ENCODE measurements at regions not wholly inside any gene's neighbourhood (a gene's known extent, or its start where the extent isn't known, plus 50 kb on each side); places are given as distances from the start of the nearest gene placed in this dataset.
A peak's percentile ranks its signal among the peaks of the same experiment; 100 is the strongest.
"Not testable (repeated sequence)": the region's sequence is repeated elsewhere in the genome, so short reads cannot be mapped to it uniquely, and the experiment has no call there.

GRCh38 chr15:75100679-75101078 lies 77.3 kb downstream of the PPCDC start:
- no peak for DNase-seq

- no peak for DNase-seq
These were observed 81.6 kb downstream of the PPCDC start for GRCh38 chr15:75104804-75105557.

DNA sequence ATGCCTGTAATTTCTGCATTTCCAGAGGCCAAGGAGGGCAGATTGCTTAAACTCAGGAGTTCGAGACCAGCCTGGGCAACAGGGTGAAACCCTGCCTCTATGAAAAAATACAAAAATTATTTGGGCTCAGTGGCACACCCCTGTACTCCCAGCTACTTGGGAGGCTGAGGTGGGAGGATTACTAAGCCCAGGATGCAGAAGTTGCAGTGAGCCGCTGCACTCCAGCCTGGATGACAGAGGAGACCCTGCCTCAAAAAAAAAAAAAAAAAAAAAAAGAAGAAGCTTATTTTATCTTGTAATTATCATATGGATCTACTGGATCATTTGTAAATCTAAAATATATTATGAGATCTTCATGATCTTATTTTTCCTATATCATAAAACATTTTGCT lies 84.1 kb downstream of the PPCDC start:
- DNase-seq: no peak

DNA sequence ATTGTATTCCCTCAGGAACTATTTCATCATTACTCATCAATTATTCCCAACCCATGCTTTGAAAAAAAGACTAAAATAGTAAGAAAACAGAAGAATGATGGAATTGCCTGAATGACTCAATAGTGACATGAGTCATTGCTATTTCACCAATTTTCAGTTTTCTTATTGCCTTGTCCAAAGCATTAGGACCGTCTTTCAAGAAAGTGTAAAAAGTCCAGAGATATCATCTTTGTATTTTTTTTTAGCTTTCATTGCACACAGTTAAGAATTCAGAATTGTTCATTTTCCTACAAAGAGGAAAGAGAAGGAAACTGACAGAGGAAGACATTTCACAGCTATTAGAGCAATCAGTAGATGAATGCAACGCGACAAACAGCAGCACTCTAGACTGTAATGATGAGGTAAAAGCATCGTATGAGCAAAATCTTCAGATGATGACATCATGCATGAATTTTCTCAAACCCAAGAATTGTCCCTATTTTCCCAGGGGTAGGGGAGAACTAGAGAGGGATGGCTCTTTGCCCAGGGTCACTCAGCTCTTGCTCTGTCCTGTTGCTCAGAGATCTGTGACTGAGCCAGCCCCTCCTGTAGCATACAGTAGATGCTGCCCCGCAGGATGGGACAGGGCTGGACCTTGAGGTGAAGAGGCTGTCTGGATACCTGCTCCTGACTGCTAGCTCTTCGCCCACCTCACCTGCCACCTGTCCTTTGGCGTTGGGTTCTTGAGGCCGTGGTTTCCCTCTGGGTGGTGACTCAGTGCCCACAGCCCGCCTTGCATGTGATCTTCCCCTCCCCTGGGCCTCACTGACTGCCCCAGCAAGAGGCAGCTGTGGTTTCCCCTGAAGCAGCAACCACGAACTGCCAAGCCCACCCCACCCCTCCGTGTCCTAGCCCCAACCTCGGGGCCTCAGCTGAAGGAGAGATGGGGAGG lies 84.8 kb downstream of the PPCDC start:
- DNase-seq: peak; percentile 69

DNA sequence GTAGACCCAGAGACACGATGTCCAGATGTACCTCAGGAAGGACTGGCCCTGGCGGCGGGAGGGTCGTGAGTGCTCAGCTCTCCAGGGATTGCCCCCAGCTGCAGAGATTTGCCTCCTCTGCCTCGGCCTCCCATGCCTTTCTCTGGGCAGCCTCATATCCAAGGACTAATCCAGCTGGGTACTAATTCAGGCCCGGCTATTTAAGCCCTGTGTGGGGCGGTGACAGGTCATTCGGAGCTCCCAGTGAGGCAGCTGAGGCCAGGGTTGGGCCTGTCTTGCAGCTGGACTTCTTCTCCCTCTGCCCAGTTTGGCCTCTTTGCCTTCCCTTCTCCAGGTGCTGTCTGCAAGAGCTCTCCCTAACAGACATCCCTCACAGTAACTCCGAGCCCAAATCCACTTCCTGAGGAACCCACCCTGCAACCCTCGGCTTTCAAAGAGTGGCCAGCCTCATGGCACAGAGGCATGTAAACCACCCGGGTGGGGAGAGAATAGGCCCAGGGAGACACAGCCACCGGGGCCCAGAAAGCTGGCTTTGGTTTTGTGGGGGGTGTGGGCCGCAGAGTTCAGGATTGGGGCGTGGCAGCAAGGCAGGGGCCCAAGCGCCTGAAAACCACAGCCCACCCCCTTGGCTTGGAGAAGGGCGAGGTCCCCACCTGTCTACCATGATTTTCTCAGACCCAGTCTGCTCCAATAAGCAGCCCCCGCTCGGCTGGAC lies 85.8 kb downstream of the PPCDC start:
- DNase-seq: no peak

GRCh38 chr15:75109736-75110130 lies 86.3 kb downstream of the PPCDC start:
- no peak for DNase-seq

DNA sequence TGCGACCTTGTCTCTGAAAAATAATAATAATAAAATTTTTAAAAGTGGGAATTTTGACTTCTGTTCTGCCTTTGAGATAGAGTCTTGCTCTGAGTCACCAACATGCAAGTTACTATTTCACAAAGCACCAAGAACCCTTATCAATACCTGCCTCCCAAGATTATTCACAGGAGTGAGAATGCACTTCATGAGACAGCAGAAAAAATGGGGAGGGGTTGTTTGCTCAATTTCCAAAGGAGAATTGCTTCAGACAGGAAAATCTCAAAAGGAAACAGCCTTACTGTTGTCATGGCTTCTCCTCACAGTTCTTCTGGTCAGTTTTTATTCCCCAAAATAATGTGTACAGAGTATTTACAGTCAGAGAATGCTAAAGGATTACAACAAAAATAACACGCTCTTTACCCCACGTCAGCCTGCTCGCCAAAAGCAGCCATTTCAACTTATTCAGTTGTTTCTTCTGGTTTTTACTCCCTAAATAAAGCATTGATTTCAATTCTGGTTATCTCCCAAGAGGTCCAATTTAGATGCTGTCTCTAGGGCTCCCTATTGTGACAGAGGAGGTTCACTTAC lies 89.0 kb downstream of the PPCDC start:
- no peak for DNase-seq

DNA sequence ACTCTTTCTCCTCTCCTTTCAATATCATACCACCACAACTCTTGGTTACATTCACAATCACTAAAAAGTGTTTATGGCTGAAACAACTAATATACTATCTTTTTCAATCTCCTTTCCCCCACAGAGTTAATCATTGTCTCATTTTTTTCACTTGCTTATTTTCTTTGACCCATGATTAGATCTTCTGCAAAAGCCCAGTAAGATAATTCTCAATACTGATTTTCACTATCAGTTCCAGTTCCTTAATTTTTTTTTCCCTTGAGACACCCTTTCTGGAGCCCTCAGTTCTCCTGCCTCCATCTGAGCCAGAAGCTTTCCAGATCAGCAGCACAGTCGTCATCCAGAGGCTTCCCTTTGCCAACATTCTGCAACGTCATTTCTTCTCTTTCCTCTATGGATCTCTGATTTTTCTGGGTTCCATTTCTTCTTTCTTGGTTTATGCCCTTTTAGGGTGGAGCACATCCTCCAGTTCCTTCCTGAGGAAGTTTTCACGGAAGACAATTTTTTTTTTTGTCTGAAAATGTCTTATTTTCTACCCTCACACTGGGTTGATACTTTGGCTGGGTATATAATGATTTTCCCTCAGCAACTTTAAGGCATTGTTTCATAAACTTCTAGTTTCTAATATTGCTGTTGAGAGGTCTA lies 88.7 kb upstream of the C15orf39 start:
- no peak for DNase-seq

- DNase-seq: no peak
These were observed 87.4 kb upstream of the C15orf39 start for GRCh38 chr15:75114327-75114726.

DNA sequence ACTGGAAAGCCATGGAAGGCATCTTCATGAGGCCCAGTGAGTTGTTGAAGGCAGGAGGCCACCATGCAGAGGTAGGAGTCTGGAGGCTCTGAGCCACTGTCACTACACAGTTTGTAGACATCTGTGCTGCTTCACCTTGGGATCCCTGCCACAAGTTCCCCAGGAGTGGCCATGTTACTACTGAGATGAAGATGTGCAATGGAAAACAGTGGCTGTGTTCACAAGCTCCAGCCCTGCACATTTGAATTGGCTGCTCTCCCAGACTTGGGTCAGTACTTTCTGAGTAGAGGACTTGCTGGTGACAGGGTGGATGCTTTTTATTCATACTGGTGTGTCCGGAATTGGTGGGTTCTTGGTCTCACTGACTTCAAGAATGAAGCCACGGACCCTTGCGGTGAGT lies 86.9 kb upstream of the C15orf39 start:
- no peak for DNase-seq

DNA sequence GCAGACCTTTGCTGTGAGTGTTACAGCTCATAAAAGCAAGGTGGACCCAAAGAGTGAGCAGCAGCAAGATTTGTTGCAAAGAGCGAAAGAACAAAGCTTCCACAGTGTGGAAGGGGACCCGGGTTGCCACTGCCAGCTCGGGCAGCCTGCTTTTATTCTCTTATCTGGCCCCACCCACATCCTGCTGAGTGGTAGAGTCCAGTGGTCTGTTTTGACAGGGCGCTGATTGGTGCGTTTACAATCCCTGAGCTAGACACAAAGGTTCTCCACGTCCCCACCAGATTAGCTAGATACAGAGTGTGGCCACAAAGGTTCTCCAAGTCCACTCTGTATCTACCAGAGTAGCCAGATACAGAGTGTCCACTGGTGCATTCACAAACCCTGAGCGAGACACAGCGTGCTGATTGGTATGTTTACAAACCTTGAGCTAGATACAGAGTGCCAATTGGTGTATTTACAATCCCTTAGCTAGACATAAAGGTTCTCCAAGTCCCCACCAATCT lies 86.2 kb upstream of the C15orf39 start:
- DNase-seq: not testable (repeated sequence)

GRCh38 chr15:75116143-75116542 lies 85.5 kb upstream of the C15orf39 start:
- not testable (repeated sequence) for DNase-seq

- no peak for DNase-seq
These were observed 83.7 kb upstream of the C15orf39 start for GRCh38 chr15:75117993-75118392.

GRCh38 chr15:75119312-75119711 lies 82.4 kb upstream of the C15orf39 start:
- DNase-seq: not testable (repeated sequence)

- DNase-seq: no peak
These were observed 80.2 kb upstream of the C15orf39 start for GRCh38 chr15:75121491-75121890.

DNA sequence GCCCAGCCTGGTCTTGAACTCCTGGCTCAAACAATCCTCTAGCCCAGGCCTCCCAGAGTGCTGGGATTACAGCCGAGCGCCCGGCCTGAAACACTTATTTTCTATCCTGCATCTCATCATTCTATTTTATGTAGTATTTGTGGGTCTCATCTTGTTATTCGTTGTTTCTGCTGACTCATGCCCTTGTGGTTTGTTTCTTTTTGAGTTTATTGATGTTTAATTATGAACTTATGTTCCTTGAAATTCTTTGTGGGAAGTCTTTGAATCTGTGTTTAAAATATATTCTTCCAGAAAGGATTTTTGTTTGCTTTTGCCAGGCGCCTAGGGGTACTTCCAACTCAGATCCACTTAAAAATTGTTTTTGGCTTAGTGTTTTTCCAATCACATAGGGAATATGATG lies 78.3 kb upstream of the C15orf39 start:
- no peak for DNase-seq

- DNase-seq: not testable (repeated sequence)
These were observed 77.4 kb upstream of the C15orf39 start for GRCh38 chr15:75124278-75124677.

GRCh38 chr15:75125935-75126334 lies 75.7 kb upstream of the C15orf39 start:
- no peak for DNase-seq

DNA sequence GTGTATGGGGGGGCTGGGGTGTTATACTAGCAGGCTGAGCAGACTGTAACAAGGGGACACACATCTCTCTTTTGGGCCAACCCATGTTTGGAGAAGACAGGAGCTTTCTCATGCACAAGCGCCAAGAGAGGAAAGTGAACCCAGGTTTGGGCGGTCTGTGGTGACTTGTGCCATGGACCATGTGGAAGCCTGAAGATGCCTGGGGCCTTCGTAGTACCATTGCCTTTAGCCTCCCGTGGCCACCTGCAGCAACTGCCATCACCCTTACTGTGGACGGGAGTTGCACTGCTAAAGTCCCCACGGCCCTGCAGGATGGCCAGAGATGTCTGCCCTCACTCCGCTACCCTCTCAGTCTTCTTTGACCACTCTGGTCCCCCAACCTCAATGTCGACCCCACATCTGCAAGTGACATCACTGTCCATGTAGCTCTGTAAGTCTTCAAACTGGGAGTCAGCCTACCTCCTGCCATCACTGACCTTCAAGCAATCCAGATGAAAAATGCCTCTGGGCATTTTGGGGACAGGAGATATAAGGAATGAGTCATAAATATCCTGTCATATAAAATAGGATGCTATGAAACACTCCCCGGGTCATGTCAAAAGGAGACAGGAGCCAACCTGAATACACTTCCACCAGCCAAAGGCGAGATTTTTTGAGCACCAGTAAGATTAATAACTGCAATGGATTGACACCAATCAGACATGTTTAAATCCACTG lies 74.7 kb upstream of the C15orf39 start:
- no peak for DNase-seq

DNA sequence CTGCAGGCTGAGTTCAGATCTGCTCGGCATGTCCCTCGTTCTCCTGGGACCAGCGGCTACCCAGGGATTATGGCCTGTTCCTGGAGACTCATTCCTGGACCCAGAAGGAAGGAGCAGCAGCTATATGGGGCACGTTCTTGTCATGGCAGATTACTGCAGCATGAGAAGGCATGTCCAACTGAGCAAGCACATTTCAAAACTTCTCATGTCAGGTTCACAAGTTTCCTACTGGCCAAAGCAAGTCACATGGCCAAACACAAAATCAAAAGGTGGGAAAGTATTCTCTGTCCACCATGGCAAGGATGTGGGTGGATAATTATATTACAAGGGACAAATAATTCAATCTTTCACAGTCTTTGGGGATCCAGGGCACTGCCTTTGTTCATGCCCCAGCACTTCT lies 71.9 kb upstream of the C15orf39 start:
- DNase-seq: no peak

GRCh38 chr15:75131269-75131643 lies 70.4 kb upstream of the C15orf39 start:
- DNase-seq: no peak

DNA sequence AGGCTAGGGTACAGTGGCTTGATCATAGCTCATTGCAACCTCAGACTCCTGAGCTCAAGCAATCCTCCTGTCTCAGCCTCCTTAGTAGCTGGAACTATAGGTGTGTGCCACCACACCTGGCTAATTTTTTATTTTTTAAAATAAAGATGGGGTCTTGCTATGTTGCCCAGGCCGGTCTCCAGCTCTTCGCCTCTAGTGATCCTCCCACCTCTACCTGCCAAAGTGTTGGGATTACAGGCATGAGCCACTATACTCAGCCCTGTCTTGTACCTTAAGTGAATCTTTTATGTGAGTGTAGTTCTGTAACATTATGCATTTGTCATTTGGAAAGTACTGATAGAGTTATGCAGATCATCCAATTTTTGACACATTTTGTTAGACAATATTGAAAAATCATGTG lies 66.9 kb upstream of the C15orf39 start:
- no peak for DNase-seq

Measured in activated gamma-delta T cell treated with Interleukin-2 at 50 U/mL for 16 hours (primary cell).